ENCODE measurements at regions not wholly inside any gene's neighbourhood (a gene's known extent, or its start where the extent isn't known, plus 50 kb on each side); places are given as distances from the start of the nearest gene placed in this dataset.
A peak's percentile ranks its signal among the peaks of the same experiment; 100 is the strongest.

DNA sequence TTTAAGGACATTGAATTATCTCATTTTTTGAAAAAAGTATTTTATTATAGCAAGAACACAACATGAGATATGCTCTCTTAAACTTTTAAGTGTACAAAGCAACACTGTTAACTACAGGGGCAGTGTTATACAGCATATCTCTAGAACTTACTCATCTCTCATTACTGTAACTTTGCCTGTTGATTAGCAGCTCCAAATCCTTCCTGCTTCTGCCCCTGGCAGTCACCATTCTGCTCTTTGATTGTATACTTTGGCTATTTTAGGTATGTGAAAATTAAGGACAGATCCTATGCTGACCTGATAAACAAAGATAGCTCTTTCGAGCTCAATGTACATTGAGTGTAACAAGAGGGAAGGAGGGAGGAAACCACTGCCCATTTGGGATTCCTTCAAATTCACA, 1349.8 kb upstream of the GJE1 start:
- no peak for DNase-seq (ENCODE audit: low read depth)
- no peak overlapping the region for H2AFZ ChIP-seq (ENCODE audit: low read depth, low read length)
- Mint-ChIP-seq H3K27me3 (ENCODE audit: low read depth, unreplicated experiment) (no peaks in the 10 kb centered on the region), H3K4me3 (ENCODE audit: unreplicated experiment) (no peak overlapping the region), H3K36me3 (ENCODE audit: low read depth, unreplicated experiment) (no peaks in the 10 kb centered on the region), H3K9me3 (ENCODE audit: unreplicated experiment) (peaks cover 5% of the 10 kb centered on the region), H3K4me1 (ENCODE audit: low read depth, unreplicated experiment) (peaks cover 7% of the 10 kb centered on the region), H3K27ac (ENCODE audit: unreplicated experiment) (no peak overlapping the region)
- no peak overlapping the region for H3K4me2 ChIP-seq (ENCODE audit: low read length)
- no peak overlapping the region for H3K9ac ChIP-seq (ENCODE audit: low read length)
- H3K27ac ChIP-seq (ENCODE audit: low read depth, low read length) = no peak overlapping the region
- H3K36me3 ChIP-seq (ENCODE audit: insufficient read depth, low read length) = no peaks in the 10 kb centered on the region
- no peak overlapping the region for H3K4me3 ChIP-seq (ENCODE audit: insufficient read depth, low read depth, low read length)
- no peaks in the 10 kb centered on the region for H3K4me1 ChIP-seq (ENCODE audit: insufficient read depth, low read length)
- no peaks in the 10 kb centered on the region for H3K27me3 ChIP-seq (ENCODE audit: insufficient read depth, low read length)
- no peak for TF ChIP-seq EZH2 (IDR thresholded peaks at IDR 0.05; ENCODE audit: insufficient read depth, low read length)
- no peak for TF ChIP-seq CTCF (IDR thresholded peaks at IDR 0.05; ENCODE audit: insufficient read depth, low read depth, low read length)
- no peaks in the 10 kb centered on the region for H4K20me1 ChIP-seq (ENCODE audit: insufficient read depth, low read length)
- peak; percentile 34 for FAIRE-seq
- H3K9me3 ChIP-seq (ENCODE audit: insufficient read depth, low read depth, low read length) = no peaks in the 10 kb centered on the region
- H3K79me2 ChIP-seq (ENCODE audit: insufficient read depth, low read length) = no peaks in the 10 kb centered on the region

DNA sequence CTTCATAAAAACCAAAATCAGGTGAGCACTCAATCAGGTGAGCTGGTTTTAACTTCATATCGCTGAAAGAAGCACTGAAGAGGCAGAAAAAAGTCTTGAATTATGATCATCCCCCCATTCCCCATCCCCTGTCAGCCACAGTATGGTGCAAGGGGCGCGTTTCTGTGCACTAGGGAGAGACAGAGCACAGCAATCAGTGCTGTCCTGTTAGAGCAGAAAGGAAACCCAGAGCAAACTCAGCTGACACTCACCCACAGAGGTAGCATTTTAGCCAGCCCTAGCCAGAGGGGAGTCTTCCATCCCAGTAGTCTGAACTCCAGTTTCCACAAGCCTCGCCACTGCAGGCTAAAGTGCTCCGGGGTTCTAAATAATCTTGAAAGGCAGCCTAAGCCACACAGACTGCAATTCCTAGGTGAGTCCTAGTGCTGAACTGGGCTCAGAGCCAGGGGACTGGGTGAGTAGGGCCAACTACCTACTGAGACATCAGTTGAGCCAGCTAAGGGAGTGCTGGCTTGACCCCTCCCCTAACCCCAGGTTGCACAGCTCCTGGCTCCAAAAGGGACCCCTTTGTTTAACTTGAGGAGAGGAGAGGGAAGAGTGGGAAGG, 1352.6 kb upstream of the GJE1 start:
- Histone ChIP-seq H3K9ac (ENCODE audit: low read length) (no peak overlapping the region), H3K4me1 (ENCODE audit: insufficient read depth, low read length) (no peaks in the 10 kb centered on the region), H3K36me3 (ENCODE audit: insufficient read depth, low read length) (no peaks in the 10 kb centered on the region), H3K4me2 (ENCODE audit: low read length) (no peak overlapping the region), H3K27me3 (ENCODE audit: insufficient read depth, low read length) (no peaks in the 10 kb centered on the region), H3K9me3 (ENCODE audit: insufficient read depth, low read depth, low read length) (no peaks in the 10 kb centered on the region), H4K20me1 (ENCODE audit: insufficient read depth, low read length) (no peaks in the 10 kb centered on the region), H3K27ac (ENCODE audit: low read depth, low read length) (no peak overlapping the region), H2AFZ (ENCODE audit: low read depth, low read length) (no peak overlapping the region), H3K4me3 (ENCODE audit: insufficient read depth, low read depth, low read length) (no peak overlapping the region), H3K79me2 (ENCODE audit: insufficient read depth, low read length) (no peaks in the 10 kb centered on the region)
- DNase-seq (ENCODE audit: low read depth) (no peak), FAIRE-seq (no peak)
- H3K27ac Mint-ChIP-seq (ENCODE audit: unreplicated experiment) = no peak overlapping the region
- no peak overlapping the region for H3K4me3 Mint-ChIP-seq (ENCODE audit: unreplicated experiment)
- TF ChIP-seq CTCF (IDR thresholded peaks at IDR 0.05; ENCODE audit: insufficient read depth, low read depth, low read length) (no peak), EZH2 (IDR thresholded peaks at IDR 0.05; ENCODE audit: insufficient read depth, low read length) (no peak)
- H3K27me3 Mint-ChIP-seq (ENCODE audit: low read depth, unreplicated experiment) = no peaks in the 10 kb centered on the region
- peaks cover 5% of the 10 kb centered on the region for H3K9me3 Mint-ChIP-seq (ENCODE audit: unreplicated experiment)
- peaks cover 8% of the 10 kb centered on the region for H3K4me1 Mint-ChIP-seq (ENCODE audit: low read depth, unreplicated experiment)
- no peaks in the 10 kb centered on the region for H3K36me3 Mint-ChIP-seq (ENCODE audit: low read depth, unreplicated experiment)

DNA sequence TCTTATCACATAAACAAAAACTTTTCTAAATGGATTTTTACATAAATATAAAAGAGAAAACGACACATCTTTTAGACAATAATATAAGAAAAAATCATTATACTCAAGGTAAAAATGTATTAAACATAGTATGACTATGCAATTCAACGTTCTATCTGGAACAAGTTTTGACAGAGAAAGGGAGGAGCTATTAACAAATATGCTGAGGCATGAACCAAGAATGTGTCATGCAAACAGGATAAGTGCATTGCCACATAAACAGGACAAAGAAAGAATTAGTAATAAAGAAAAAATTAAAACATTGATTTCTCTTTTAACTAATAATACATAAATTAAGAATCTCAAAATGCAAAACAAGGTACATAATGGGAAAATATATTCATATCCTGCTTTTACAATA, 1353.4 kb upstream of the GJE1 start:
- Histone ChIP-seq H3K79me2 (ENCODE audit: insufficient read depth, low read length) (no peaks in the 10 kb centered on the region), H3K4me2 (ENCODE audit: low read length) (no peak overlapping the region), H3K9ac (ENCODE audit: low read length) (no peak overlapping the region), H3K27ac (ENCODE audit: low read depth, low read length) (no peak overlapping the region), H4K20me1 (ENCODE audit: insufficient read depth, low read length) (no peaks in the 10 kb centered on the region), H3K36me3 (ENCODE audit: insufficient read depth, low read length) (no peaks in the 10 kb centered on the region), H2AFZ (ENCODE audit: low read depth, low read length) (no peak overlapping the region), H3K4me1 (ENCODE audit: insufficient read depth, low read length) (peaks cover 4% of the 10 kb centered on the region), H3K27me3 (ENCODE audit: insufficient read depth, low read length) (no peaks in the 10 kb centered on the region), H3K9me3 (ENCODE audit: insufficient read depth, low read depth, low read length) (no peaks in the 10 kb centered on the region), H3K4me3 (ENCODE audit: insufficient read depth, low read depth, low read length) (no peak overlapping the region)
- Mint-ChIP-seq H3K4me3 (ENCODE audit: unreplicated experiment) (no peak overlapping the region), H3K27ac (ENCODE audit: unreplicated experiment) (no peak overlapping the region), H3K36me3 (ENCODE audit: low read depth, unreplicated experiment) (no peaks in the 10 kb centered on the region), H3K4me1 (ENCODE audit: low read depth, unreplicated experiment) (peaks cover 15% of the 10 kb centered on the region), H3K27me3 (ENCODE audit: low read depth, unreplicated experiment) (no peaks in the 10 kb centered on the region), H3K9me3 (ENCODE audit: unreplicated experiment) (peaks cover 5% of the 10 kb centered on the region)
- DNase-seq (ENCODE audit: low read depth) (no peak), FAIRE-seq (no peak)
- no peak for TF ChIP-seq EZH2 (IDR thresholded peaks at IDR 0.05; ENCODE audit: insufficient read depth, low read length)
